H1 (cell line): ENCODE measurements at regions not wholly inside any gene's neighbourhood (a gene's known extent, or its start where the extent isn't known, plus 50 kb on each side); places are given as distances from the start of the nearest gene placed in this dataset.
A peak's percentile ranks its signal among the peaks of the same experiment; 100 is the strongest.

ENCODE experiments used
- CTCF ChIA-PET: fragments of 300-600 bp; sonication (Branson Sonifier 250); formaldehyde crosslinking; loops from one replicate; lab custom pipeline; 2021; ENCODE audit not compliant: partially characterized antibody; lab: Charles Lee
- POLR2A ChIA-PET: fragments of 300-600 bp; sonication (Branson Sonifier 250); formaldehyde crosslinking; loops from one replicate; lab custom pipeline; 2021; ENCODE audit warnings: inconsistent platforms; ENCODE audit not compliant: partially characterized antibody; lab: Charles Lee
- DNase-seq, 2 experiments: peaks; one replicate each; pipeline versions ENCODE4 v3.0.0 to v3.0.0-alpha.2; 2010 to 2022; ENCODE audit warnings: low spot score in 2 of 2, low read depth in 1 of 2, mixed read lengths in 1 of 2
- FAIRE-seq: peaks from 2 replicates; lab custom pipeline; 2011; peaks lifted over from hg19 to GRCh38; lab: Jason Lieb, UNC
- H2AFZ ChIP-seq: 2 replicates; pipeline ENCODE4 v1.8.1; 2012; ENCODE audit warnings: low read length, inconsistent platforms
- H2AK5ac ChIP-seq: 2 replicates; pipeline ENCODE4 v1.6.1; 2013; ENCODE audit warnings: low read depth, low read length
- H2BK120ac ChIP-seq: replicated peaks from 2 replicates; pipeline ENCODE3; 2013; ENCODE audit warnings: low read depth, low read length, inconsistent platforms
- H2BK12ac ChIP-seq: 2 replicates; pipeline ENCODE4 v1.6.1; 2013; ENCODE audit warnings: low read depth, low read length
- H2BK15ac ChIP-seq: 2 replicates; pipeline ENCODE4 v1.6.1; 2013; ENCODE audit warnings: low read length
- H2BK20ac ChIP-seq: 2 replicates; pipeline ENCODE4 v1.6.1; 2013; ENCODE audit warnings: low read length
- H2BK5ac ChIP-seq: 2 replicates; pipeline ENCODE4 v1.6.1; 2013; ENCODE audit warnings: low read depth, low read length
- H3K14ac ChIP-seq: 2 replicates; pipeline ENCODE4 v1.6.1; 2013; ENCODE audit warnings: inconsistent platforms; ENCODE audit not compliant: insufficient read length
- H3K18ac ChIP-seq: 2 replicates; pipeline ENCODE4 v1.6.1; 2013; ENCODE audit warnings: low read length; ENCODE audit errors: extremely low read depth
- H3K23ac ChIP-seq: 2 replicates; pipeline ENCODE4 v1.6.1; 2013; ENCODE audit warnings: inconsistent platforms; ENCODE audit not compliant: insufficient read length
- H3K23me2 ChIP-seq: 2 replicates; pipeline ENCODE4 v1.6.1; 2013; ENCODE audit warnings: low read depth, low read length
- H3K27ac ChIP-seq: 2 replicates; pipeline ENCODE4 v1.6.1; 2011; ENCODE audit warnings: low read depth, low read length, inconsistent platforms
- H3K27me3 ChIP-seq, 4 experiments: replicated peaks in 1 of 4; 1 replicate in 1 of 4; 2 replicates in 3 of 4; pipeline versions ENCODE4 v1.6.1 to v1.8.1; 2011 to 2013; ENCODE audit warnings: low read length in 3 of 4, mild to moderate bottlenecking in 3 of 4, inconsistent platforms in 2 of 4, mixed read lengths in 2 of 4, moderate library complexity in 1 of 4; ENCODE audit not compliant: control insufficient read depth in 3 of 4, insufficient read depth in 3 of 4; ENCODE audit errors: extremely low read depth in 1 of 4
- H3K36me3 ChIP-seq, 4 experiments: 2 replicates each; pipeline versions ENCODE4 v1.6.1 to v1.8.1; 2011 to 2013; ENCODE audit warnings: mild to moderate bottlenecking in 4 of 4, low read length in 3 of 4, moderate library complexity in 2 of 4, control low read depth in 1 of 4, inconsistent platforms in 1 of 4; ENCODE audit not compliant: insufficient read depth in 4 of 4, control insufficient read depth in 2 of 4
- H3K4ac ChIP-seq: replicated peaks from 2 replicates; pipeline ENCODE3; 2013; ENCODE audit warnings: low read length, low read depth, mixed read lengths, inconsistent platforms; ENCODE audit not compliant: insufficient read length
- H3K4me1 ChIP-seq, 4 experiments: replicated peaks in 1 of 4; 1 replicate in 1 of 4; 2 replicates in 3 of 4; pipeline versions ENCODE4 v1.6.1 to v1.8.1; 2011 to 2013; ENCODE audit warnings: low read length in 3 of 4, inconsistent platforms in 2 of 4, mixed read lengths in 1 of 4; ENCODE audit not compliant: insufficient read depth in 4 of 4, control insufficient read depth in 3 of 4
- H3K4me2 ChIP-seq, 2 experiments: 2 replicates each; pipeline versions ENCODE4 v1.6.1 to v1.8.1; 2011 to 2013; ENCODE audit warnings: low read depth in 2 of 2, low read length in 2 of 2, control low read depth in 1 of 2, inconsistent platforms in 1 of 2, mild to moderate bottlenecking in 1 of 2; ENCODE audit not compliant: insufficient read depth in 1 of 2
- H3K4me3 ChIP-seq, 4 experiments: fragments of 200-600, 300-600 bp in 1 of 4; sonication (generic), shearing (Covaris generic), sonication (Bioruptor Twin) in 1 of 4; 2 replicates each; pipeline versions ENCODE4 v1.5.1 to v1.8.1; 2011 to 2016; ENCODE audit warnings: low read length in 4 of 4, low read depth in 3 of 4, control low read depth in 2 of 4, inconsistent platforms in 2 of 4, mild to moderate bottlenecking in 2 of 4, mixed read lengths in 1 of 4, moderate library complexity in 1 of 4; ENCODE audit not compliant: insufficient read depth in 2 of 4; ENCODE audit errors: extremely low read depth in 1 of 4
- H3K56ac ChIP-seq: replicated peaks from 2 replicates; pipeline ENCODE3; 2013; ENCODE audit warnings: low read depth, mild to moderate bottlenecking, mixed read lengths, low read length, inconsistent platforms; ENCODE audit not compliant: insufficient read length
- H3K79me1 ChIP-seq: 2 replicates; pipeline ENCODE4 v1.6.1; 2013; ENCODE audit warnings: low read depth, low read length, control low read depth
- H3K79me2 ChIP-seq, 2 experiments: 2 replicates each; pipeline versions ENCODE4 v1.6.1 to v1.8.1; 2012 to 2013; ENCODE audit warnings: low read length in 2 of 2, mild to moderate bottlenecking in 2 of 2, inconsistent platforms in 1 of 2; ENCODE audit not compliant: insufficient read depth in 2 of 2, control insufficient read depth in 1 of 2
- H3K9ac ChIP-seq, 4 experiments: replicated peaks in 1 of 4; 1 replicate in 1 of 4; 2 replicates in 3 of 4; pipeline versions ENCODE4 v1.6.1 to v1.8.1; 2011 to 2013; ENCODE audit warnings: low read depth in 3 of 4, low read length in 3 of 4, control low read depth in 2 of 4, mild to moderate bottlenecking in 2 of 4, moderate library complexity in 2 of 4, inconsistent platforms in 1 of 4; ENCODE audit errors: extremely low read depth in 1 of 4
- H3K9me3 ChIP-seq, 2 experiments: 2 replicates each; pipeline versions ENCODE4 v1.6.1 to v1.8.1; 2012 to 2013; ENCODE audit warnings: mild to moderate bottlenecking in 2 of 2, moderate library complexity in 2 of 2, control low read depth in 1 of 2, inconsistent platforms in 1 of 2, low read depth in 1 of 2, low read length in 1 of 2, mixed read lengths in 1 of 2; ENCODE audit not compliant: insufficient read depth in 2 of 2
- H4K20me1 ChIP-seq, 2 experiments: replicated peaks in 1 of 2; 2 replicates each; pipeline versions ENCODE3 to v1.8.1; 2011 to 2013; ENCODE audit warnings: inconsistent platforms in 2 of 2, low read length in 2 of 2, mild to moderate bottlenecking in 1 of 2; ENCODE audit not compliant: insufficient read depth in 2 of 2, control insufficient read depth in 1 of 2
- H4K5ac ChIP-seq: 2 replicates; pipeline ENCODE4 v1.6.1; 2013; ENCODE audit warnings: low read length, low read depth, mixed read lengths, inconsistent platforms; ENCODE audit not compliant: insufficient read length
- H4K8ac ChIP-seq: 2 replicates; pipeline ENCODE4 v1.8.0; 2013; ENCODE audit warnings: mild to moderate bottlenecking, moderate library complexity, low read length, inconsistent platforms; ENCODE audit not compliant: insufficient read depth; ENCODE audit errors: extremely low read depth
- H4K91ac ChIP-seq: replicated peaks from 2 replicates; pipeline ENCODE3; 2013; ENCODE audit warnings: low read length, mixed read lengths, inconsistent platforms; ENCODE audit not compliant: insufficient read length
- GABPA ChIP-seq: IDR thresholded peaks from 2 replicates; pipeline ENCODE4 v1.6.1; 2011; ENCODE audit warnings: mild to moderate bottlenecking, low read length, moderate library complexity, borderline replicate concordance; ENCODE audit not compliant: insufficient read depth
- NANOG ChIP-seq: IDR thresholded peaks from 2 replicates; pipeline ENCODE4 v1.6.1; 2011; ENCODE audit warnings: low read length, low read depth, mild to moderate bottlenecking, inconsistent platforms; ENCODE audit not compliant: insufficient read depth, poor library complexity, severe bottlenecking
- POLR2AphosphoS5 ChIP-seq: IDR thresholded peaks from 2 replicates; pipeline ENCODE4 v1.6.1; 2011; ENCODE audit warnings: low read depth, low read length
- RNF2 ChIP-seq: fragments of 200-900, 300-1000 bp; sonication (generic); IDR thresholded peaks from 2 replicates; pipeline ENCODE4 v1.7.1; 2016; ENCODE audit warnings: borderline replicate concordance, low read depth, mild to moderate bottlenecking, antibody characterized with exemption, low read length; ENCODE audit not compliant: poor library complexity, severe bottlenecking; ENCODE audit errors: missing control alignments
- ZNF274 ChIP-seq: IDR thresholded peaks from 2 replicates; pipeline ENCODE4 v1.7.0; 2012; ENCODE audit warnings: low read length, borderline replicate concordance; ENCODE audit errors: extremely low read depth
- WGBS, 2 experiments: shearing (Covaris generic) in 1 of 2; methylation state at CpG; one replicate each; pipeline versions ENCODE4 v1.1.6 to v1.1.7; 2013 to 2015; ENCODE audit warnings: low lambda C conversion rate in 2 of 2, mixed read lengths in 2 of 2, inconsistent platforms in 1 of 2, low coverage in 1 of 2, missing lambda C conversion rate in 1 of 2; ENCODE audit not compliant: insufficient replicate concordance in 2 of 2, insufficient coverage in 1 of 2, insufficient read length in 1 of 2; ENCODE audit errors: extremely low coverage in 1 of 2, missing lambda C conversion rate in 1 of 2; 5-methylcytosine and 5-hydroxymethylcytosine counted together

DNA sequence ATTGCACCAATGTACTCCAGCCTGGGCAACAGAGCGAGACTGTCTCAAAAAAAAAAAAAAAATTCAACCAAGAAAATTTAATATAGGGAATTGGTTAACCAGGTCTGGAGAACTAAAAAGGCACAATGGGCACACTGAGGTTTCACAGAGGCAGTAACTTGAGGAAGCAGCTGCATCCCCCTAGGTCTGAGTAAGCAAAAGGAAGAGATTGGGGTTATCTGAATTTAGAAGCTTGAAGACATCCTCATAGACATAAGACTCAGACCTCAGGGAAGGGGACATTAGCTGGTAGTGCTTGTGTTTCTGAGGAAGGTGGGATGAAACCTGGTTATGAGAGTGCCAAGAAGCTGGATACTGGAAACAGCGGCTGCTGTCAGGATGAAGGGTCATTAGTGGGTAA is 50.1 kb upstream of the LEKR1 start:
- Histone ChIP-seq H3K4ac (no peak overlapping the region), H2AK5ac (no peak overlapping the region), H2BK20ac (no peak overlapping the region), H3K9ac (no peak overlapping the region), H3K9me3 (no peaks in the 10 kb centered on the region), H3K4me1 (no peaks in the 10 kb centered on the region), H4K5ac (no peak overlapping the region), H3K4me2 (no peak overlapping the region), H4K20me1 (no peaks in the 10 kb centered on the region), H3K27ac (no peak overlapping the region), H3K14ac (no peak overlapping the region), H3K56ac (no peak overlapping the region), H3K23me2 (no peaks in the 10 kb centered on the region; the same call in 1 of the 2 replicates), H2BK15ac (no peak overlapping the region), H3K4me3 (no peak overlapping the region), H2BK120ac (no peak overlapping the region), H4K91ac (no peak overlapping the region), H2AFZ (peak overlapping the region; percentile 27; the same call in 1 of the 2 replicates), H4K8ac (no peak overlapping the region), H3K23ac (no peak overlapping the region), H3K79me2 (no peaks in the 10 kb centered on the region), H3K36me3 (no peaks in the 10 kb centered on the region), H3K79me1 (no peaks in the 10 kb centered on the region), H3K18ac (no peak overlapping the region), H2BK5ac (no peak overlapping the region), H2BK12ac (no peak overlapping the region), H3K27me3 (no peaks in the 10 kb centered on the region)
- POLR2A ChIA-PET: interaction anchor here (0.7 kb wide), 1 partner anchor 17 kb away, joined by 4 read pairs; no protein-coding TSS in a partner anchor
- TF ChIP-seq RNF2 (no peak), ZNF274 (no peak), NANOG (no peak), POLR2AphosphoS5 (no peak), GABPA (no peak)
- FAIRE-seq: no peak
- CTCF ChIA-PET: interaction anchor here (0.6 to 1.3 kb wide), 4 partner anchors 11 to 565 kb away, joined by 3 to 6 read pairs (median 4); no protein-coding TSS in a partner anchor
- 94% methylated on average over 2 of the region's 2 CpGs; no CpG with 5 or more reads in 1 of the 2 experiments for WGBS, 2 experiments
- no peak for DNase-seq
